Lower leg skin (tissue), 3 donors: ENCODE measurements at regions not wholly inside any gene's neighbourhood (a gene's known extent, or its start where the extent isn't known, plus 50 kb on each side); places are given as distances from the start of the nearest gene placed in this dataset.

Experiments
- CTCF ChIP-seq, 3 donors: fragments of 450-650 bp; IDR thresholded peaks; one replicate each; pipeline ENCODE4 v1.5.1; 2016; ENCODE audit warnings: antibody characterized with exemption in 3 of 3, mild to moderate bottlenecking in 3 of 3, moderate library complexity in 2 of 3
- POLR2A ChIP-seq, 2 donors: fragments of 450-650 bp; IDR thresholded peaks; one replicate each; pipeline ENCODE4 v1.6.1; 2016 to 2017; ENCODE audit warnings: antibody characterized with exemption in 2 of 2, mild to moderate bottlenecking in 1 of 2, moderate library complexity in 1 of 2

DNA sequence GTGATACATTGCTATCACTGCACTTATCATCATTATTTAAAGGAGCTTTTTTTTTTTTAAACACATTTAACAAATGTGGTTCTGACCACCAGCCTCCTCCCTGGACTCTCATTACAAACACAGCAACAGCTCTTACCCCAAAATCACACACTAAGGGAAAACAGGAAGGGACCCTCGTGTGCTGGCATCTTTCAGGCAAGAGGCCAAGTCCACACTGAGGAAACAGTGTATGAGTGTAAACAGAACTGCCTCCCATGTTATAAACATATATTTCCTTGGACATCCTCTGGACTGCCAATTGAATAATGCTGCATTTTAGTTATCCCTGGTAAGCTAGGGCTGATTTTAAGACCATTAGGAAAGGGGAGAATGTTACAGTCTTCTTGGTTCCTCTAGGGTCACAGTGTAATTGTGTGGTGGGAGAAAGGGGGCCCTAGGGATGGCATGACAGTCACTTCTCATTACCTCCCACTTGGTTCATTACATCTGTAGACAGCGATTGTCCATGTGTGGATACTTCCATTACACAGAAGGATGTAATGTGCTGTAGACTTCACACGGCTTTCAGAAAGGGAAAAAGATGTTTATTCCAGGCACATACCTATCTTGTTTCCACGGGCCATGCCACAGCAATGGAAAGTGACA is 244.6 kb upstream of the TET2 start:
- no peak for TF ChIP-seq CTCF (IDR thresholded peaks at IDR 0.05)
- no peak for TF ChIP-seq POLR2A (IDR thresholded peaks at IDR 0.05)
